Mucosa of stomach (tissue), 1 donor: ENCODE measurements at regions not wholly inside any gene's neighbourhood (a gene's known extent, or its start where the extent isn't known, plus 50 kb on each side); places are given as distances from the start of the nearest gene placed in this dataset.

Experiments
- H3K27me3 ChIP-seq: one replicate; pipeline ENCODE4 v1.7.0; 2013; ENCODE audit warnings: mild to moderate bottlenecking, low read length; ENCODE audit not compliant: control insufficient read depth, insufficient read depth
- H3K36me3 ChIP-seq: one replicate; pipeline ENCODE4 v1.7.0; 2013; ENCODE audit warnings: low read length; ENCODE audit not compliant: control insufficient read depth, insufficient read depth
- H3K4me1 ChIP-seq: one replicate; pipeline ENCODE4 v1.7.0; 2013; ENCODE audit warnings: mild to moderate bottlenecking, low read length; ENCODE audit not compliant: control insufficient read depth, insufficient read depth
- H3K4me3 ChIP-seq: one replicate; pipeline ENCODE4 v1.7.0; 2013; ENCODE audit warnings: low read length
- H3K9ac ChIP-seq: one replicate; pipeline ENCODE4 v1.7.0; 2013; ENCODE audit warnings: mild to moderate bottlenecking, low read length, moderate library complexity
- H3K9me3 ChIP-seq: one replicate; pipeline ENCODE4 v1.7.0; 2013; ENCODE audit warnings: mild to moderate bottlenecking, low read length, moderate library complexity; ENCODE audit not compliant: control insufficient read depth
- donor health status: Pancreatic carcinoma.

DNA sequence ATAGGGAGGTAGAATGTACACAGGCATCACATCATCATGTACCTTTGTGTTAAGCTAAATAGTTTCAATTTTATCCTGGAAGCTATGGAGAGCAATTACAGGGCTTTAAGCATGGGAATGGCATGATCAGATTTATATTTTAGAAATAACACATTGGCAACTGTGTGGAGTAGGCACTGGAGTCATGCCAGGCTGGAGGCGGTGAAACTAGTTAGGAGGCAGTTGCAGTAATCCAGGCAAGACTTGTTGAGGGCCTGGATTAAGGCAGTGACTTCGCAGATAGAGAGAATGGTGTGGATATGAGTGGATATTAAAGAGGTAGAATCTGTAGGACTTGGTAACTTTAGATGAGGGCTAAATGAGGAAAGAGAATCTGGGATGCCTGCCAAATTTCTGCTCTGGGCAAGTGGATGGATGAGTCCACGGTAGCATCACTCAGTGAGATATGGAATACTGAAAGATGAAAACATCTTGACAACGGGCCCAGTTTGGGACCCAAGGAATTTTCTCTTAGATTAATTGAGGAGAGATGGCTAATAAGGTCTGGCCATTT lies 506.2 kb downstream of the FGF9 start:
- no peak overlapping the region for H3K9ac ChIP-seq
- H3K9me3 ChIP-seq, result no peaks in the 10 kb centered on the region
- no peaks in the 10 kb centered on the region for H3K4me1 ChIP-seq
- H3K4me3 ChIP-seq, result no peak overlapping the region
- H3K36me3 ChIP-seq, result no peaks in the 10 kb centered on the region
- H3K27me3 ChIP-seq, result no peaks in the 10 kb centered on the region

DNA sequence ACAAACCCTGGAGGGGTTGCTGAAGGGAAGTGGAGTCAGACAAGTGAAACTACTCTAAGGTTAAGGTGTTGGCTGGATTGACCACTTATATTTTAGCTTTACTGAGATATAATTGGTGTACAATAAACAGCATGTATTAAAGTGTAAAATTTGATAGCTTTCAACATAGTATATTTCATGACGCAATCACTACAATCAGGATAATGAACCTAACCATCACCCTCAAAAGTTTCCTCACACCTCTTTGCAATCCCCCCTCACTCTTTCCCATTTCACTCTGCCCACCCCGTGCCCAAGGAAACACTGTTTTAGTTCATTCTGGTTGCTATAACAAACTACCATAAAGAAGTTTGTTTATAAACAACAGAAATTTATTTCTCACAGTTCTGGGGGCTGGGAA lies 508.0 kb downstream of the FGF9 start:
- H3K4me1 ChIP-seq, result no peaks in the 10 kb centered on the region
- H3K9ac ChIP-seq, result no peak overlapping the region
- H3K27me3 ChIP-seq, result no peaks in the 10 kb centered on the region
- H3K4me3 ChIP-seq, result no peak overlapping the region
- no peaks in the 10 kb centered on the region for H3K9me3 ChIP-seq
- no peaks in the 10 kb centered on the region for H3K36me3 ChIP-seq

DNA sequence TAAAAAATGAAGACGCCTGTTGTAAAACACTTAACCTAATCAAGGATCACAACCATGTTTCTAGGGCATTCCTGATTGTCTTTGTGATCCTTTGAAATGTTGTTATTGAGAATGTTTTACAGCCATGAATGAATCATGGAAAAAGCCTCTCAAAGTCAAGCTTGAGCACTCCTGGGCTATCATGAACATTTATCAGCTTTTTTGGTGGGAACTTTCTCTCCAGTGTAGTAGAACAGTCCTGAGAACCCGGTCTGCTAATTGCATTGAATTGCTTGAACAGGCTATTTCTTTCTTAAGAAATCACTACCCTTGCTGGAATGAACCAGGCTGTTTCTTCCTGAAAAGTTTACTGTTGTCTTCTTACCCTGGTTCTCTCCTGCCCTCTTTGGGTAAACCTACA lies 516.5 kb downstream of the FGF9 start:
- H3K36me3 ChIP-seq, result no peaks in the 10 kb centered on the region
- no peak overlapping the region for H3K9ac ChIP-seq
- no peaks in the 10 kb centered on the region for H3K9me3 ChIP-seq
- H3K27me3 ChIP-seq, result no peaks in the 10 kb centered on the region
- H3K4me1 ChIP-seq, result no peaks in the 10 kb centered on the region
- no peak overlapping the region for H3K4me3 ChIP-seq

DNA sequence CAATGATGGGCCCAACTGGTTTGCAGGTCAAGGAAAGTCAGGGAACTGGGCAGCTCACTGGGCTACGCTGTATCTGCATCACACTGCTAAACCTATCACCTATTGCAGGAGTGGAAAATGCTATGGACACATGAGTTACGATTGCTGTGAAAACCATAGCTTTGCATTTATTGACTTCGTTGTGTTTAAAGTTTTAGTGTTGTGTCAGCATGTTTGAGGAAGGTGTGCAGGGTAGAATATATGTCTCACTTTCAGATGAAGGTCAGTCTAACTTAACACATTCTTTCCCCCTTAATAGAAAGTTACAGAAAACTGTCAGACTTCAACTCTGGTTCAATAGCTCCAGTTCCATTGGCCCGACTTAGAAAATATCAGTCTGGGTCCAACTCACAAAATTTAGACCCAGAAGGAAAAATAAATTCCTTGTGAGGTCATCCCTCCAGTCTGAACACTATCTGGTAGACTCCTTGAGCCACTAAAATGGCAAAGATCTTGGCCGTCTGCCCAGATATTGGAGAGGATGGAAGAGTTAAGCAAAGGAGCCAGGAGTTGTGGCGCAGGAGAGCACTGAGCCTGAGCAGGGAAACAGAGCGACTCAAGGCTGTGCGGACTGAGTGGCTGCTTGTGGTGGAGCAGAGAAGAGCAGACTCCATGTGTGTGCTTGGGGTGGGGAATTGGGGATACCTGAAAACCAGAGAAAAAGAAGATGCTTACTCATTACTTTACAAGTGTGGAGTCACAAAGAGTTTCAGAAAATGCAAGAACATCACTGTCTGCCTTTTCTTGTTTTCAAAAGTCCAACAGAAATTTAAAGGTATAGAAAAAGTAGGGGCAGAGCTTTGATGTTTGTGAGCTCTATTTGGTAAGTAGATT lies 518.5 kb downstream of the FGF9 start:
- Histone ChIP-seq H3K4me3 (no peak overlapping the region), H3K4me1 (no peaks in the 10 kb centered on the region), H3K36me3 (no peaks in the 10 kb centered on the region), H3K27me3 (no peaks in the 10 kb centered on the region), H3K9me3 (no peaks in the 10 kb centered on the region), H3K9ac (no peak overlapping the region)

DNA sequence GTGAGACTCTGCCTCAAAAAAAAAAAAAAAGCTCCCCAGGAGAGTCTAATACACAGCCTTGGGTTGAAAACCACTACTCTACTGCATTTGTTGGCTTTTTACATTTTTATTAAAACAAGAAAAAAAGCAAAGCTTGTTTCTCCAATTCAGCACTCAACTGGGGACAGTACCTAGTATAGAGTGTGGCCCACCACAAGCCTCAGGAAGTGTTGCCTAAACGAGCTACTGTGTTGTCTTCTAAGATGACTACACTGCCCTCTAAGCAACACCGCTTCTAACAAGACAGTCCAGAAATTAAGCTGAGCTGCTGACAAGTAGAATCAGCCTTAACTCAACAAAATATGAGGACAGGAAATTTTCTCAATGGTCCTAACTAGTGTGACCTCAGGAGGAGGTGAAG lies 522.2 kb downstream of the FGF9 start:
- Histone ChIP-seq H3K36me3 (no peaks in the 10 kb centered on the region), H3K27me3 (no peaks in the 10 kb centered on the region), H3K4me1 (peaks cover 2% of the 10 kb centered on the region), H3K9me3 (no peaks in the 10 kb centered on the region), H3K4me3 (no peak overlapping the region), H3K9ac (no peak overlapping the region)

DNA sequence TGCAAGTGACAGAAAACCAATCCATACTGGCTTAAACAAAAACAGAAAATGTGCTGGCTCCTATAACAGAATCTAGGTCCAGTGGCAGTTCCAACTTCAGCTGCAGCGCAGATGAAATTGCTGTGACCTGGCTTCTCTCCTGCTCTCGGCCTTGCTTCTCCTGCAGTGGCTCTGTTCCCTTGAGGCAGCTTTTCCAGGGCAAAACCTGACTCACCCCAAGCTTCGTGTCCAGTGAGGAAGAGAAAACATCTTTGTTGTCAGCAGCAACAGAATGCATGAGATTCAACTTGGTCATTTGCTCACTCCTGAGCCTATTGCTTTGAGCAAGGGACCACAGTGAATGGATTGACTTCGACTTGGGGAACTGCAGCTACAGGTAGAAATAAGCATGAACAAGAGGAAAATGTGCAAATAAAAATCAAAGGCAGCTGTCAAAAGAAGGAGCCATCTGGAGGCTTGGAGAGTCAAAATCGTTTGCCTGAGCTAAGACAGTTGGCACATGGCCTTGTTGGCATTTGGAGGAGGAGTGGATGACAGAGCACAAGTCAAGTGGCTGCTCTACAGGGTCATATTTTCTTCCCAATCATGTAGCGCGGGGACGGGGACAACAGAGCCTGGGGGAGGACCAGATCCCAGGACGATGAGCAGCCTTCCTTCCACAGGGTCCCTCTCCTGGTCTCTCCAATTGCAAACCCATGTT lies 523.4 kb downstream of the FGF9 start:
- Histone ChIP-seq H3K27me3 (no peaks in the 10 kb centered on the region), H3K9ac (no peak overlapping the region)

DNA sequence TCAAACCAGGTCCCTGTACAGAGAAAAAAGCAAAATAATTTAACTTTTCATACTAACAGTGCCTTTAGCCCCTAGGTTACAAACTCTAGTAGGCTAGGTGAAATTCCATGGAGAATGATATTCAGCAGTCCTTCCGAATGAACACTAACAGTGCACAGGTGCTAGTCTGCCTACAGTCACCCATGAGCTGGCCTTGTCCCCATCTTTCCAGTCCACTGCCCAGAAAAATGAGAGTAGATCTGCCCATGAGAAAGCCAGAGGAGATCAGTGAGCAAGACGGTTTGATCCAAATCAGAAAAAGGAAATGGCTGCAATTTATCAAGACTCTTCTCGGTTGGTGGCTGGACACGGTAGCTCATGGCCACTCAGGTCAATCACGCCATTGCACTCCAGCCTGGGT lies 524.9 kb downstream of the FGF9 start:
- no peak overlapping the region for H3K4me3 ChIP-seq
- no peaks in the 10 kb centered on the region for H3K27me3 ChIP-seq
- H3K9me3 ChIP-seq, result no peaks in the 10 kb centered on the region
- no peak overlapping the region for H3K9ac ChIP-seq
- H3K4me1 ChIP-seq, result peaks cover 7% of the 10 kb centered on the region
- H3K36me3 ChIP-seq, result no peaks in the 10 kb centered on the region

More for the DNA sequence above, 523.4 kb downstream of the FGF9 start:
- Histone ChIP-seq H3K9me3 (no peaks in the 10 kb centered on the region), H3K36me3 (no peaks in the 10 kb centered on the region), H3K4me3 (no peak overlapping the region), H3K4me1 (peaks cover 7% of the 10 kb centered on the region)

DNA sequence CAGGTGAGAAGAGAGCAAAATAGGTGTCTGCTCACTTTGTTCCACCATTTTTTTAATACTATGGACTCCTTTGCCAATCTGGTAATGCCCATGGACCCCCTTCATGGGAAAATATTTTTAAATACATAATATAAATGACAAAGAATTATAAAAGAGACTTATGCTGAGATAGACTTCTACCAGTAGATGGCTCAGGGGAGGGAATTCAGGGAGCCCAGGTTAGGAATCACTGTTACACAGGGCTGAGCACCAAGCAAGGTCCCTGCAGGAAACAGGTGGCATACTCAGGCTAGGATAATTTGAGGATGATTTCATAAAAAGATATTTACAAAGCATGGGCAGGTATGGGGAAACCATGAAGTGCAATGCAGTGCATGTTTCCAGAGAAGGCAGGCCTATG lies 525.9 kb downstream of the FGF9 start:
- H3K4me3 ChIP-seq, result no peak overlapping the region
- H3K27me3 ChIP-seq, result no peaks in the 10 kb centered on the region
- H3K9ac ChIP-seq, result no peak overlapping the region
- no peaks in the 10 kb centered on the region for H3K9me3 ChIP-seq
- H3K36me3 ChIP-seq, result no peaks in the 10 kb centered on the region
- H3K4me1 ChIP-seq, result peaks cover 7% of the 10 kb centered on the region

DNA sequence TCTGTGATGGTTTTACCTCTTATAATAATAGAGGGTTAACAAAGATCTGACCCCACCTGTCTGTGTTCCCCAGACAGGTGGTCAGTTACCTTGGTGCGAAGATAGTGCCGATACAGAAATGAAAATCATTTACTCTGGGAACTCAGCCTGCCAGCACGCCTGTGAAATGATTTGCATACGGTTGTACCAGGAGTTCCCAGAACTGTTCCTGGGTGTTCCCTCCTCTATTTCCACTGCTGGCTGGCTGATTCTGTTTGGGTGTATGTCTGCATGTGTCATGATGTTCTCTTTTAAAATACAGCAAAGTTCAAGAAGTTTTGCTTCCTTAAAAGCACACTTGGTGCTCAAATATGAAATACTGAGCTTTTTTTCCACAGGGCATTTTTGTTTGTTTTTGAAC lies 527.1 kb downstream of the FGF9 start:
- Histone ChIP-seq H3K9me3 (no peaks in the 10 kb centered on the region), H3K27me3 (no peaks in the 10 kb centered on the region), H3K9ac (no peak overlapping the region), H3K4me1 (peaks cover 7% of the 10 kb centered on the region), H3K4me3 (no peak overlapping the region), H3K36me3 (no peaks in the 10 kb centered on the region)

DNA sequence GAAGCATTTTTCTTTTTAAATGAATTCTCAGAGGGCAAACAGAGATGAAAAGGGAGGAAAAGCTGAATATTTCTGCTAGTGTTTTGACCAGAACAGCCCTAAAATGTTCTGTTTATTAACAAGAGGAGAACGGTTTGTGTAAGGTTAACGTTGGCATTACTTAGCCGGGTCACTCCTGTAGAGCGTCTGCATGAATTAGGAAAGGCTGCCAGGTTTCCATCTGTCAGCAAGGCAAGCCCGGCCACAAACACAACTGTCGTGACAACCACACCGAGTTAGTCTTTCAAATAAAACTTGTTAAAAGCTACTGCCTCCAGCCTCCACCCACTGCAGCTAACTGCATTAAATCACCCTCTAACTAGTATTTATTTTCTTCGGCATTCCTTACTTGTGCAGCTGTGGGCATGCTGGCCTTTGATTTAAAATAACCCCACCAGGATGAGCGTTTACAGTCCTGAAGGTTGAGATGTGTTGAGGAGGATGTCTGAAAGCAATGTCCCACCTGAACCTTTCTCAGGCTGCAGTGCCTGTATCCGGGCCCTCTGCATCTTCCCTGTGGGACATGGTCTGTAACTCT lies 527.9 kb downstream of the FGF9 start:
- Histone ChIP-seq H3K4me1 (peaks cover 7% of the 10 kb centered on the region), H3K4me3 (no peak overlapping the region), H3K36me3 (no peaks in the 10 kb centered on the region), H3K9ac (no peak overlapping the region), H3K9me3 (no peaks in the 10 kb centered on the region), H3K27me3 (no peaks in the 10 kb centered on the region)

DNA sequence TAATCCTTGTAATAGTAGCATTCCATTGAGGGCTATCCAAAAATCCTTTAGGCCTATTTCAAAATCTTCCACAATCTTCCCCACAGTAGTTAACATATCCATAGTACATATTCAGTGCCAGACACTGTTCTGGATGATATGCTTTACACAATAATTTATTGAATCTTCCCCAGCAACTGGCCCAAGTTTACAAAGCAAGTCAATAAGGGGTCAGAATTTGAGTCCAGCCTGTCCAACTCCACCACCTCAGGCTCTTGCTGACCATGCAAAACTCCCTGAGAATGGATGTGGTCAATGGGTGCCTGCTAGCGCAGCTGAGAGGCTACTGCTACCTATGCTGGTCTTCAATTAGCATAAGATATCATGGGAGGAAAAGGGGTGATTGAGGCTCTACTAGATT lies 529.6 kb downstream of the FGF9 start:
- H3K27me3 ChIP-seq, result no peaks in the 10 kb centered on the region

DNA sequence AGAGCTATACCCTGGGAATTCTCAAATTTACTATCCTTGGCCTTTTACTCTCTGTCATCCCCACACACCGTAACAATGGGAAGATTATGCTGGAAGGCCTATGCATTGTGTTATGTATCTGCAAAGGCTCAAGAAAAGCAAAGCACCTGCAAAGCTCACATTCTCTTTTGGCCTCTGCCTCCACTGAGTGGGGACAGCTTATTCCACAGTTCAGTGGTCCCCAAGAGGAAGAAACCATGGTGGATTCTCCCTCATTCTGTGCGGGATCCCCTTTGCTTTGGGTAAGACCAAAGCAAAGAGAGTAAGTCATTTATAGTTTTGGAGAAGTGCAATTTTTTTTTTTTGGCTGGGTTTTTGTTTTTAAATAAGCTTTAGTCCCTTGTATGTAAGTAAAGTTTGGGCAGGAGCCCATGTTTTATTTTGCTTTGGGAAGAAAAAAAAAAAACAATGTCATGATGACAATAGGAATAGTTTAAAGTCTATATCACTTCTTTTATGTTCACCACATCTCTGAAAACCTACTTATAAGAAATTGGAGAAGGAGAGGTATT lies 530.6 kb downstream of the FGF9 start:
- Histone ChIP-seq H3K27me3 (no peaks in the 10 kb centered on the region), H3K4me1 (peaks cover 7% of the 10 kb centered on the region), H3K9ac (no peak overlapping the region), H3K36me3 (no peaks in the 10 kb centered on the region), H3K9me3 (no peaks in the 10 kb centered on the region), H3K4me3 (no peak overlapping the region)

More for the DNA sequence above, 529.6 kb downstream of the FGF9 start:
- Histone ChIP-seq H3K36me3 (no peaks in the 10 kb centered on the region), H3K4me3 (no peak overlapping the region), H3K9me3 (no peaks in the 10 kb centered on the region), H3K9ac (no peak overlapping the region), H3K4me1 (peaks cover 7% of the 10 kb centered on the region)
